ENCODE measurements at regions not wholly inside any gene's neighbourhood (a gene's known extent, or its start where the extent isn't known, plus 50 kb on each side); places are given as distances from the start of the nearest gene placed in this dataset.

- intact Hi-C loops (cut with DNase I; ENCODE audit: low total_unique reads): no loop called here
- H3K4me1 ChIP-seq: no peaks in the 10 kb centered on the region
Measured at GRCh38 chr6:903761-904160, 210.8 kb upstream of the EXOC2 start.

GRCh38 chr6:901696-902460 is 208.9 kb upstream of the EXOC2 start:
- Histone ChIP-seq H3K27ac (no peak overlapping the region), H3K27me3 (peaks cover 0 to 17% of the 10 kb centered on the region in 2 donors)

More at GRCh38 chr6:903761-904160, 210.8 kb upstream of the EXOC2 start:
- no peak overlapping the region for H3K27ac ChIP-seq
- no peak for TF ChIP-seq POLR2A (IDR thresholded peaks at IDR 0.05)
- TF ChIP-seq POLR2AphosphoS5 (IDR thresholded peaks at IDR 0.05): no peak
- no peak for TF ChIP-seq CTCF (IDR thresholded peaks at IDR 0.05)
- DNase-seq (ENCODE audit: low spot score in 2 of 2): no peak
- H3K9me3 ChIP-seq: no peaks in the 10 kb centered on the region
- H3K4me3 ChIP-seq: no peak overlapping the region
- H3K36me3 ChIP-seq: no peaks in the 10 kb centered on the region
- peaks cover 0 to 21% of the 10 kb centered on the region in 2 donors for H3K27me3 ChIP-seq

GRCh38 chr6:900716-901605 is 208.0 kb upstream of the EXOC2 start:
- H3K4me1 ChIP-seq: no peaks in the 10 kb centered on the region

More at GRCh38 chr6:901696-902460, 208.9 kb upstream of the EXOC2 start:
- Histone ChIP-seq H3K4me3 (no peak overlapping the region), H3K4me1 (no peaks in the 10 kb centered on the region), H3K36me3 (no peaks in the 10 kb centered on the region), H3K9me3 (no peaks in the 10 kb centered on the region)
- DNase-seq (ENCODE audit: low spot score in 2 of 2): no peak
- no peak for TF ChIP-seq CTCF (IDR thresholded peaks at IDR 0.05)
- no peak for TF ChIP-seq POLR2A (IDR thresholded peaks at IDR 0.05)
- no peak for TF ChIP-seq POLR2AphosphoS5 (IDR thresholded peaks at IDR 0.05)
- intact Hi-C loops (cut with DNase I; ENCODE audit: low total_unique reads): no loop called here

GRCh38 chr6:897528-898207 is 204.7 kb upstream of the EXOC2 start:
- Histone ChIP-seq H3K9me3 (no peaks in the 10 kb centered on the region), H3K27me3 (peaks cover 0 to 14% of the 10 kb centered on the region in 2 donors), H3K4me3 (no peak overlapping the region), H3K27ac (no peak overlapping the region), H3K4me1 (no peaks in the 10 kb centered on the region), H3K36me3 (no peaks in the 10 kb centered on the region)
- intact Hi-C loops (cut with DNase I; ENCODE audit: low total_unique reads): no loop called here
- no peak for TF ChIP-seq POLR2AphosphoS5 (IDR thresholded peaks at IDR 0.05)
- no peak for TF ChIP-seq CTCF (IDR thresholded peaks at IDR 0.05)
- TF ChIP-seq POLR2A (IDR thresholded peaks at IDR 0.05): no peak
- no peak for DNase-seq (ENCODE audit: low spot score in 2 of 2)

More at GRCh38 chr6:900716-901605, 208.0 kb upstream of the EXOC2 start:
- intact Hi-C loops (cut with DNase I; ENCODE audit: low total_unique reads): no loop called here
- Histone ChIP-seq H3K36me3 (no peaks in the 10 kb centered on the region), H3K27ac (no peak overlapping the region), H3K9me3 (no peaks in the 10 kb centered on the region), H3K27me3 (peaks cover 0 to 17% of the 10 kb centered on the region in 2 donors), H3K4me3 (no peak overlapping the region)
- no peak for TF ChIP-seq POLR2A (IDR thresholded peaks at IDR 0.05)
- TF ChIP-seq CTCF (IDR thresholded peaks at IDR 0.05): no peak
- TF ChIP-seq POLR2AphosphoS5 (IDR thresholded peaks at IDR 0.05): no peak
- no peak for DNase-seq (ENCODE audit: low spot score in 2 of 2)

Data from breast epithelium (tissue), 4 donors.